Tibial artery (tissue), 4 donors: ENCODE measurements at regions not wholly inside any gene's neighbourhood (a gene's known extent, or its start where the extent isn't known, plus 50 kb on each side); places are given as distances from the start of the nearest gene placed in this dataset.

Experiments
- DNase-seq, 2 donors: peaks; one replicate each; pipeline ENCODE4 v3.0.0-alpha.2; 2019
- H3K27ac ChIP-seq, 2 donors: fragments of 200-600 bp; sonication (generic) in 1 of 2; 1 replicate in 1 of 2; 2 replicates in 1 of 2; pipeline ENCODE4 v1.5.1; 2018 to 2019; ENCODE audit warnings: mild to moderate bottlenecking in 1 of 2
- H3K27me3 ChIP-seq, 2 donors: fragments of 200-600 bp; sonication (generic) in 1 of 2; one replicate each; pipeline versions ENCODE4 v1.5.1 to v1.6.0; 2016 to 2019
- H3K36me3 ChIP-seq, 3 donors: fragments of 200-600 bp; sonication (generic) in 2 of 3; one replicate each; pipeline ENCODE4 v1.5.1; 2016 to 2019; ENCODE audit warnings: mild to moderate bottlenecking in 2 of 3
- H3K4me1 ChIP-seq, 4 donors: fragments of 200-600 bp; sonication (generic) in 2 of 4; 1 replicate in 3 of 4; 2 replicates in 1 of 4; pipeline ENCODE4 v1.5.1; 2016 to 2019
- H3K4me3 ChIP-seq, 2 donors: fragments of 200-600 bp; sonication (generic) in 1 of 2; 1 replicate in 1 of 2; 2 replicates in 1 of 2; pipeline ENCODE4 v1.5.1; 2018 to 2019; ENCODE audit warnings: mild to moderate bottlenecking in 2 of 2
- H3K9me3 ChIP-seq, 3 donors: fragments of 200-600 bp; sonication (generic) in 1 of 3; one replicate each; pipeline ENCODE4 v1.5.1; 2016 to 2019
- intact Hi-C: fragments of 100-400 bp; cut with DNase I; formaldehyde crosslinking; loops from one replicate; pipeline ENCODE4 v1.15.0; 2023; ENCODE audit warnings: low total_unique reads
- TF ChIP-seq, protein P1 (sequence below), 2 experiments: fragments of 200-600 bp in 1 of 2; fragments of 450-650 bp in 1 of 2; IDR thresholded peaks; one replicate each; pipeline ENCODE4 v1.5.1; 2017 to 2019; ENCODE audit warnings: antibody characterized with exemption in 2 of 2, mild to moderate bottlenecking in 1 of 2, moderate library complexity in 1 of 2

DNA sequence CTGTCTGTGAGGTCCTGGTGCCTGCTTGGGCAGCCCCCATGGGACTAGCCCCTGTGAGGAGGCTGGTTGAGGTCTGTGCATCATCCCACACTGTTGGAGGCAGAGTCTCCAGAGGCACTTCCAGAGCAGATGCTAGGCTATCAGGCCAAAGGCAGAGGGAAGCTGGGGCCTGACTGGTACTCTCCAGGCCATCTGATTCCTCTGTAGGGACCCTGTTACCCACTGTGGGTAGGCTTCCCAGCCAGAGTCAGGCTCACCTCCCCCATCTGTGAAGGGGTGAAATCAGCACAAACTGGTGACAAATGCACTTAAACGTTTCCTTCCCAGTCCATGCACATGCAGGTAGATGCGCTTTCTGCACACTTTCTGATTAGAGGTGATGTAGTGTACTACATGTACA lies 212.6 kb upstream of the TOPAZ1 start:
- H3K36me3 ChIP-seq: no peaks in the 10 kb centered on the region
- H3K4me1 ChIP-seq: no peaks in the 10 kb centered on the region
- DNase-seq: no peak
- H3K27me3 ChIP-seq: peaks cover 0 to 27% of the 10 kb centered on the region in 2 donors
- no peak overlapping the region for H3K27ac ChIP-seq
- H3K9me3 ChIP-seq: no peaks in the 10 kb centered on the region
- intact Hi-C loops: no loop called here
- H3K4me3 ChIP-seq: no peak overlapping the region
- TF ChIP-seq, protein P1, sequence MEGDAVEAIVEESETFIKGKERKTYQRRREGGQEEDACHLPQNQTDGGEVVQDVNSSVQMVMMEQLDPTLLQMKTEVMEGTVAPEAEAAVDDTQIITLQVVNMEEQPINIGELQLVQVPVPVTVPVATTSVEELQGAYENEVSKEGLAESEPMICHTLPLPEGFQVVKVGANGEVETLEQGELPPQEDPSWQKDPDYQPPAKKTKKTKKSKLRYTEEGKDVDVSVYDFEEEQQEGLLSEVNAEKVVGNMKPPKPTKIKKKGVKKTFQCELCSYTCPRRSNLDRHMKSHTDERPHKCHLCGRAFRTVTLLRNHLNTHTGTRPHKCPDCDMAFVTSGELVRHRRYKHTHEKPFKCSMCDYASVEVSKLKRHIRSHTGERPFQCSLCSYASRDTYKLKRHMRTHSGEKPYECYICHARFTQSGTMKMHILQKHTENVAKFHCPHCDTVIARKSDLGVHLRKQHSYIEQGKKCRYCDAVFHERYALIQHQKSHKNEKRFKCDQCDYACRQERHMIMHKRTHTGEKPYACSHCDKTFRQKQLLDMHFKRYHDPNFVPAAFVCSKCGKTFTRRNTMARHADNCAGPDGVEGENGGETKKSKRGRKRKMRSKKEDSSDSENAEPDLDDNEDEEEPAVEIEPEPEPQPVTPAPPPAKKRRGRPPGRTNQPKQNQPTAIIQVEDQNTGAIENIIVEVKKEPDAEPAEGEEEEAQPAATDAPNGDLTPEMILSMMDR (IDR thresholded peaks at IDR 0.05): no peak

DNA sequence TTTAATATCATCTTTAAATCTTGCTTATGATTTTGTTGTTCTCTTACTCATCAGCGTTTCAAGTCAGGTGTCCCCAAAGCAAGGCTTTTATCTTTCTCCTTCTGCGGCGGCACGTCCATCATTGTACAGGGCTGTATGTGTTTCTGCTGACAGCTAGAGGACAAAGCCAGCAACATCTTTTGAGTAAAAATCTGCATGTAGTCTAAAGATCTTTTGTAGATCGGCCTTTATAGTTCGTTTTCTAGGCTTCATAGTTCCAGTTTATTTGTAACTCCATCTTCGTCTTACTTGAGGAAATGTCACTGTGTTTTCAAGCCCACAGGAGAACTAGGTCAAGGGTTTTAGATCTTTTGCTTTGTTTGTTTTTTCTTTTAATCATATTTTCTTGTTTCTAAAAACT lies 211.4 kb upstream of the TOPAZ1 start:
- DNase-seq: no peak
- peaks cover 0 to 23% of the 10 kb centered on the region in 2 donors for H3K27me3 ChIP-seq

DNA sequence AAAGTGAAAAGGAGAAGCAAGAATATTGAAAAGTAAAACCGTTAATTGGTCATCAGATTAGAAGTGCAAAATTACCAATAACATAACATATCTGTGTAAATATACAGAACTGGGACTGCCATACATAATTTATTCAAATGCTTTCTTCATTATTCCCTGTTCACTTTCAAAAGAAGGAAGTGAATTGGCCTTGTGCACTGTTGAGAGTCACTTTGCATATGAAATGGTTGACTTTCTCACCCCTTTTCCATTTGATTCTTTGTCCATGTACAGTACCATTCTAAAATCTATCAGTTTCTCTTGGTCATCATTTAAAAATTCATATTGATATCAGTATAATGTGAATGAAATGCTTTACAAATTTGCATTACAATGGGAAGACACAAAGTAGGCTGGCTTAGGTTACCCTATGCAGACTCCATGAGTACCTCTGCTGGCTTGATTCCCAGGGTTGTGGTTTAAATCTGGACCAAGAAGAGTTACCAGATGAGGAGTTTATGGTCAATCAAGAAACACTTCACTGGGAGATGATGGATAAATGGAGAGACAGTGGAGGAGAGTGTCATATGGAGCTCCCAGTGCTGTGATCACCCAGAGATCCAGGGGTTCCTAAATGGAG lies 210.9 kb upstream of the TOPAZ1 start:
- no peaks in the 10 kb centered on the region for H3K4me1 ChIP-seq
- intact Hi-C loops: no loop called here
- peaks cover 0 to 23% of the 10 kb centered on the region in 2 donors for H3K27me3 ChIP-seq
- TF ChIP-seq, protein P1 (IDR thresholded peaks at IDR 0.05): no peak
- no peak overlapping the region for H3K4me3 ChIP-seq
- DNase-seq: no peak
- no peaks in the 10 kb centered on the region for H3K9me3 ChIP-seq
- H3K36me3 ChIP-seq: no peaks in the 10 kb centered on the region
- H3K27ac ChIP-seq: no peak overlapping the region

More for the DNA sequence above, 211.4 kb upstream of the TOPAZ1 start:
- Histone ChIP-seq H3K36me3 (no peaks in the 10 kb centered on the region), H3K4me3 (no peak overlapping the region), H3K9me3 (no peaks in the 10 kb centered on the region), H3K4me1 (no peaks in the 10 kb centered on the region), H3K27ac (no peak overlapping the region)
- intact Hi-C loops: no loop called here
- TF ChIP-seq, protein P1 (IDR thresholded peaks at IDR 0.05): no peak

DNA sequence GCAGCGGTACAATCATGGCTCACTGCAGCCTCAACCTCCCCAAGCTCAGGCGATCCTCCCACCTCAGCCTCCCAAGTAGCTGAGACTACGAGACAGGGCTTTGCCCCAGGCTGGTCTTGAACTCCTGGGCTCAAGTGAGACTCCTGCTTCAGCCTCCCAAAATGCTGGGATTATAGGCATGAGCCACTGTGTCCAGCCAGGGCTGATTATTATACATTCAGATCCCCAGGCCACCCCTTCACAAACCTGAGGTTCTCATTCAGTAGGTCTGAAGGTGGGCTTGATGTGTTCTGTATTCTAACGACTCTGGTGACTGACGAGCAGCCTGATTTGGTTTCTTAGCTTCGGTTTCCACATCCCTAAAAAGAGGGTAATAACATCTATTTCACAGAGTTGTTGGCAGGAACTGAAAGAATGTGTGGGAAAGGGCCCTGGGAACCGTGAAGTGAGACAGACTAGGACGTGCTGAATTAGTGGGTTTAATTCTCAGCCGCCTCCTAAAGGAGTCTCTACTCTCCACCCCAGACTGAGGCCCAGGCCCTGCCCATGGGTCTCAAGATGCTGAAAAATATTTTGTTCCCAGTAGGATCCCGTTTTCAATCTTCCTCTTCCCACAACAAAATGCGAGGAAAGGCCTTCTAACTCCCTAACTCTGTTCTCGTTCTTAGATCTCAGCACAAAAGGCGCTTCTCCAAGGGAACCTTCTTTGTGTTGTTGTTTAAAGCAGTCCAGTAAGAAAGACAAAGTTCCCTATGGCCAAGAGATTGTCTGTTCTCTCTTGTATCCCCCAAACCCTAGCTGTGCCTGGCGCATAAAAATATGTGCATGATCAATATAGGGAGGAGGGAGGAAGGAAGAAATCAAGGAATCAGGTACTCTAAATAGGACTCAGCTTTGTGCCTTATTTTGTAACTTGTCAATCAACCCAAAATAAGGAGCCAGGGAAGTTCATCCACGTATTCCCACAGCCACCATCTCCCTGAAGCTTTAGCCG lies 210.0 kb upstream of the TOPAZ1 start:
- intact Hi-C loops: no loop called here
- Histone ChIP-seq H3K36me3 (no peaks in the 10 kb centered on the region), H3K4me3 (no peak overlapping the region), H3K27ac (no peak overlapping the region), H3K27me3 (peaks cover 0 to 21% of the 10 kb centered on the region in 2 donors), H3K9me3 (no peaks in the 10 kb centered on the region), H3K4me1 (no peaks in the 10 kb centered on the region)
- TF ChIP-seq, protein P1 (IDR thresholded peaks at IDR 0.05): no peak
- DNase-seq: no peak

DNA sequence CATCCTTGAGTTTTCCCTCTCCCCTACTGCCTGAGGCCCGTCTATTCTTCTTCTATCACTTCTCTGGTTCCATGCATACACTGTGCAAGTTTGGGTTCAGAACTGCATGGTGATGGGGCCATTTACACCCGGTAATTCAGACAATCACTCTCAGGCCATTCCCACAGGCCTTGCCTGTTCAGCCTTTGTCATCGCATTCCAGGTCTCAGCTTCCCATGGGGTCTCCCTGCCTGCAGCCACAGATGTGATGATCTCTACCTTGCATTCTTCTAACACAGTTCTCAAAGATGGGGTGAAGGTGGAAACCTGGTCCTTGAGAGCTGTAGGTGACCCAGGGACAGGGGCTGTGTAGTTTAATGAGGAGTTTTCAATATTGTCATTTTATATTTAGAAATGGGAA lies 209.2 kb upstream of the TOPAZ1 start:
- TF ChIP-seq, protein P1 (IDR thresholded peaks at IDR 0.05): no peak

More for the DNA sequence above, 209.2 kb upstream of the TOPAZ1 start:
- intact Hi-C loops: no loop called here
- no peaks in the 10 kb centered on the region for H3K4me1 ChIP-seq
- H3K27ac ChIP-seq: no peak overlapping the region
- DNase-seq: no peak
- peaks cover 0 to 14% of the 10 kb centered on the region in 2 donors for H3K27me3 ChIP-seq
- H3K9me3 ChIP-seq: no peaks in the 10 kb centered on the region
- H3K36me3 ChIP-seq: no peaks in the 10 kb centered on the region
- H3K4me3 ChIP-seq: no peak overlapping the region
